ENCODE measurements at regions not wholly inside any gene's neighbourhood (a gene's known extent, or its start where the extent isn't known, plus 50 kb on each side); places are given as distances from the start of the nearest gene placed in this dataset.

- no peaks in the 10 kb centered on the region for H3F3A ChIP-seq (ENCODE audit: low read length, unreplicated experiment)
- no peak for ATAC-seq
- POLR2A ChIA-PET (ENCODE audit: unreplicated experiment) = no interaction called here
Measured at GRCh38 chr13:39108783-39109182, 70.5 kb downstream of the NHLRC3 start.

GRCh38 chr13:39110518-39111097, 72.4 kb downstream of the NHLRC3 start:
- intact Hi-C loops (cut with micrococcal nuclease) = no loop called here
- Histone ChIP-seq H3K27ac (ENCODE audit: low read length) (no peak overlapping the region), H3K9me3 (ENCODE audit: low read length) (no peaks in the 10 kb centered on the region), H3K27me3 (ENCODE audit: low read length) (peaks cover 55% of the 10 kb centered on the region), H3K9me2 (replicated peaks; ENCODE audit: low read length) (no peaks in the 10 kb centered on the region), H3F3A (ENCODE audit: low read length, unreplicated experiment) (no peaks in the 10 kb centered on the region), H3K79me2 (ENCODE audit: low read length) (no peaks in the 10 kb centered on the region), H3K9ac (ENCODE audit: low read length) (no peak overlapping the region), H2AFZ (ENCODE audit: low read length) (no peak overlapping the region), H3K4me1 (ENCODE audit: insufficient read depth, low read length) (no peaks in the 10 kb centered on the region), H4K20me1 (ENCODE audit: low read length) (no peaks in the 10 kb centered on the region), H3K4me2 (ENCODE audit: low read length) (no peak overlapping the region), H3K4me3 (ENCODE audit: low read length) (no peak overlapping the region), H3K36me3 (ENCODE audit: low read depth, low read length) (no peaks in the 10 kb centered on the region)
- CTCF ChIA-PET = no interaction called here
- TF ChIP-seq EZH2phosphoT487 (IDR thresholded peaks at IDR 0.05; ENCODE audit: borderline replicate concordance, low read length) (no peak), EZH2 (IDR thresholded peaks at IDR 0.05; ENCODE audit: low read length, unreplicated experiment) (no peak)
- ATAC-seq (no peak), DNase-seq (no peak)
- no TSS peak for BruUV-seq (replicated peaks)
- POLR2A ChIA-PET (ENCODE audit: unreplicated experiment) = no interaction called here

More at GRCh38 chr13:39108783-39109182, 70.5 kb downstream of the NHLRC3 start:
- CTCF ChIA-PET = no interaction called here
- H3K9me2 ChIP-seq (replicated peaks; ENCODE audit: low read length) = no peaks in the 10 kb centered on the region
- H3K9ac ChIP-seq (ENCODE audit: low read length) = no peak overlapping the region
- H3K4me2 ChIP-seq (ENCODE audit: low read length) = no peak overlapping the region
- TF ChIP-seq EZH2 (IDR thresholded peaks at IDR 0.05; ENCODE audit: low read length, unreplicated experiment) (no peak), EZH2phosphoT487 (IDR thresholded peaks at IDR 0.05; ENCODE audit: borderline replicate concordance, low read length) (no peak), CTCF (conservative IDR thresholded peaks at IDR 0.05; ENCODE audit: low read depth, low read length) (no peak)
- no peaks in the 10 kb centered on the region for H3K4me1 ChIP-seq (ENCODE audit: insufficient read depth, low read length)
- no peak overlapping the region for H2AFZ ChIP-seq (ENCODE audit: low read length)
- H3K27me3 ChIP-seq (ENCODE audit: low read length) = peaks cover 64% of the 10 kb centered on the region
- no peaks in the 10 kb centered on the region for H4K20me1 ChIP-seq (ENCODE audit: low read length)
- BruUV-seq (replicated peaks) = no TSS peak
- intact Hi-C loops (cut with micrococcal nuclease) = no loop called here
- H3K27ac ChIP-seq (ENCODE audit: low read length) = no peak overlapping the region
- no peak overlapping the region for H3K4me3 ChIP-seq (ENCODE audit: low read length)
- no peaks in the 10 kb centered on the region for H3K9me3 ChIP-seq (ENCODE audit: low read length)
- no peak for DNase-seq
- no peaks in the 10 kb centered on the region for H3K36me3 ChIP-seq (ENCODE audit: low read depth, low read length)
- no peaks in the 10 kb centered on the region for H3K79me2 ChIP-seq (ENCODE audit: low read length)

- ChIA-PET POLR2A (ENCODE audit: unreplicated experiment) (no interaction called here), CTCF (no interaction called here)
- Histone ChIP-seq H3K36me3 (ENCODE audit: low read depth, low read length) (no peaks in the 10 kb centered on the region), H3K4me1 (ENCODE audit: insufficient read depth, low read length) (no peaks in the 10 kb centered on the region), H2AFZ (ENCODE audit: low read length) (no peak overlapping the region), H3K79me2 (ENCODE audit: low read length) (no peaks in the 10 kb centered on the region), H3K9me3 (ENCODE audit: low read length) (no peaks in the 10 kb centered on the region), H3K4me3 (ENCODE audit: low read length) (no peak overlapping the region), H3K27me3 (ENCODE audit: low read length) (peaks cover 52% of the 10 kb centered on the region), H3K4me2 (ENCODE audit: low read length) (no peak overlapping the region), H3F3A (ENCODE audit: low read length, unreplicated experiment) (no peaks in the 10 kb centered on the region), H3K27ac (ENCODE audit: low read length) (no peak overlapping the region), H4K20me1 (ENCODE audit: low read length) (no peaks in the 10 kb centered on the region), H3K9ac (ENCODE audit: low read length) (no peak overlapping the region), H3K9me2 (replicated peaks; ENCODE audit: low read length) (no peaks in the 10 kb centered on the region)
- ATAC-seq (no peak), DNase-seq (no peak)
- TF ChIP-seq CTCF (conservative IDR thresholded peaks at IDR 0.05; ENCODE audit: low read depth, low read length) = no peak
- TF ChIP-seq EZH2 (IDR thresholded peaks at IDR 0.05; ENCODE audit: low read length, unreplicated experiment) = no peak
- TF ChIP-seq EZH2phosphoT487 (IDR thresholded peaks at IDR 0.05; ENCODE audit: borderline replicate concordance, low read length) = no peak
- intact Hi-C loops (cut with micrococcal nuclease) = no loop called here
- no TSS peak for BruUV-seq (replicated peaks)
Measured at GRCh38 chr13:39111145-39111544, 72.9 kb downstream of the NHLRC3 start.
